ENCODE measurements at regions not wholly inside any gene's neighbourhood (a gene's known extent, or its start where the extent isn't known, plus 50 kb on each side); places are given as distances from the start of the nearest gene placed in this dataset.

GRCh38 chr11:70651031-70651430 is 252.7 kb downstream of the CTTN start:
- TF ChIP-seq CTCF (IDR thresholded peaks at IDR 0.05; ENCODE audit: borderline replicate concordance, insufficient read depth, low read depth, low read length) = no peak
- no peak overlapping the region for H3K4me3 ChIP-seq (ENCODE audit: low read depth, low read length)

- H3K4me3 ChIP-seq (ENCODE audit: low read depth, low read length) = no peak overlapping the region
- TF ChIP-seq CTCF (IDR thresholded peaks at IDR 0.05; ENCODE audit: borderline replicate concordance, insufficient read depth, low read depth, low read length) = no peak
Observed at GRCh38 chr11:70654016-70654415, 255.7 kb downstream of the CTTN start.

DNA sequence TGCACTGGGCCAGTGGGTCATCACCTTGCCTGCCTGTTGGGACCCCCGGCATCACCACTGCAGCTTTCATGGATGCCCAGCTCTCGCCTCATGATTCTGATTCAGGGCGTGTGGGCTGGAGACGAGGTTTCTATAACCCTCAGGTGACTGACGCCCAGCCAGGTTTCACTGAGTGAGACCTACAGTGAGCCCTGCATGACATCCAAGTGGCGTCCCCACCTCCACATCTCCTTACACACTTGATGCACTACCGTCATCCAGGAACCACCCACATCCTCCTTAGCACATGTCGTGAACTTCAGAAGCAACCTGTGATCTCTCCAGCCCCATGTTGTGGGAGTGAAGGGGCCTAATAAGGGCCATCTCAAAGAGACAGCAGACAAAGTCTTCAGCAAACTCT is 257.5 kb downstream of the CTTN start:
- TF ChIP-seq CTCF (IDR thresholded peaks at IDR 0.05; ENCODE audit: borderline replicate concordance, insufficient read depth, low read depth, low read length) = no peak

DNA sequence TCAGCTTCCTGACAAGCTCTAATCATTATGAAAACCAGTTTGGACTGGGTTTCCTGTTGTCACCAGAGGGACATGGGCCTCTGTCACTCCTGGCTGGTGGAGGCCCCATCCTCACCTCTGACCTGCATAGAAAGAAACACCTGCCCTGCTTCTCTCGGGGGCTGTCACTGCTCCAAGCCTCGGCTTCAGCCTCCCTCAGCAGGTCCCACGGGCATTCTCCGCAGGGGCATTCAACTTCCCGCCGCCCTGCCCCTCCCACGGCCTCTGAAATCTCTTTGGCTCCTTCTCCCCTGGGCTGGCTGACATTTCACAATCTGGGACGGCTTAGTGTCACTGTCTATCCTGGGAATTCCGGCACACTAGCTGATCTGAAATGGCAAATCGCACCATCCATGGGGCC is 257.9 kb downstream of the CTTN start:
- TF ChIP-seq CTCF (IDR thresholded peaks at IDR 0.05; ENCODE audit: borderline replicate concordance, insufficient read depth, low read depth, low read length) = no peak
- no peak overlapping the region for H3K4me3 ChIP-seq (ENCODE audit: low read depth, low read length)

More for the DNA sequence above, 257.5 kb downstream of the CTTN start:
- no peak overlapping the region for H3K4me3 ChIP-seq (ENCODE audit: low read depth, low read length)

DNA sequence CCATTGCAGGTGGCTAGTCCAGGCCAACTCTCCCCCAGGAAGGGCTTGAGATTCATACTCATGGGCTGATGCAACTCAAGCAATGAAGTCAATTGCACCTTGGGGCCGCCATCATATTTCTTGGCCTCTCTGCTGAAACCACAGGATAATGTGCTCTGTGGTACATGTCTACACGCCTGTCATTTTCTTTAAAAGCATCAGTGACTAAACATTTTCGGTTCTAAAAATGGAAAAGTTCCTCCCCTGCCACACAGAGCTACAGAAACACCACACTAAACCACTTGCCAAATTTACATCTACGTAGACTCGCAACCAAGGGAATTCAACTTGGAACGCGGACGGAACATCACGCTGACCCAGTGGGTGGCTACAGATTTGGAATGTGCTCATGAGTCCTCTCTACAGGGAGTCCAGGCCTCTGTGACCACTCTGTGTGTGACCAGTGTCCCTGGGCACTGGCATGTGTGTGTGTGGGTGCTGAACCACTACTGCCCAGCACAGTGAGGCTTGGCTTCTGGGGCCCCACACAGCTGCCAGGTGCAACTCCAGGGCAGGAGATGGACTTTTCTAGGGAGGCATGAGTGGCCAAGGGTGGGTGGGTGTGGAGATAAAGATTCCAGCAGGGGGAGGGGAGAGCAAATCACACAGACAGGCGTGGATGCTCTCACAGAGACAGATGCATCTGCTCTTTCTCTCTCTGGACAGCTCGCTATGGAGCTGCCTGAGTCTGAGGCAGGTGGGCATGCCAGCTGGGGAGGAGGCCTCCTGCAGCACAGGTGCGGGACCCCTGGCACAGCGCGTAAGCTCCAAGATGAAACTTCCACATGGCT is 261.9 kb downstream of the CTTN start:
- no peak overlapping the region for H3K4me3 ChIP-seq (ENCODE audit: low read depth, low read length)
- no peak for TF ChIP-seq CTCF (IDR thresholded peaks at IDR 0.05; ENCODE audit: borderline replicate concordance, insufficient read depth, low read depth, low read length)

GRCh38 chr11:70660889-70661197 is 262.5 kb downstream of the CTTN start:
- H3K4me3 ChIP-seq (ENCODE audit: low read depth, low read length) = no peak overlapping the region
- no peak for TF ChIP-seq CTCF (IDR thresholded peaks at IDR 0.05; ENCODE audit: borderline replicate concordance, insufficient read depth, low read depth, low read length)

GRCh38 chr11:70661761-70662501 is 263.6 kb downstream of the CTTN start:
- TF ChIP-seq CTCF (IDR thresholded peaks at IDR 0.05; ENCODE audit: borderline replicate concordance, insufficient read depth, low read depth, low read length) = no peak
- H3K4me3 ChIP-seq (ENCODE audit: low read depth, low read length) = no peak overlapping the region
